ENCODE measurements at regions not wholly inside any gene's neighbourhood (a gene's known extent, or its start where the extent isn't known, plus 50 kb on each side); places are given as distances from the start of the nearest gene placed in this dataset.

DNA sequence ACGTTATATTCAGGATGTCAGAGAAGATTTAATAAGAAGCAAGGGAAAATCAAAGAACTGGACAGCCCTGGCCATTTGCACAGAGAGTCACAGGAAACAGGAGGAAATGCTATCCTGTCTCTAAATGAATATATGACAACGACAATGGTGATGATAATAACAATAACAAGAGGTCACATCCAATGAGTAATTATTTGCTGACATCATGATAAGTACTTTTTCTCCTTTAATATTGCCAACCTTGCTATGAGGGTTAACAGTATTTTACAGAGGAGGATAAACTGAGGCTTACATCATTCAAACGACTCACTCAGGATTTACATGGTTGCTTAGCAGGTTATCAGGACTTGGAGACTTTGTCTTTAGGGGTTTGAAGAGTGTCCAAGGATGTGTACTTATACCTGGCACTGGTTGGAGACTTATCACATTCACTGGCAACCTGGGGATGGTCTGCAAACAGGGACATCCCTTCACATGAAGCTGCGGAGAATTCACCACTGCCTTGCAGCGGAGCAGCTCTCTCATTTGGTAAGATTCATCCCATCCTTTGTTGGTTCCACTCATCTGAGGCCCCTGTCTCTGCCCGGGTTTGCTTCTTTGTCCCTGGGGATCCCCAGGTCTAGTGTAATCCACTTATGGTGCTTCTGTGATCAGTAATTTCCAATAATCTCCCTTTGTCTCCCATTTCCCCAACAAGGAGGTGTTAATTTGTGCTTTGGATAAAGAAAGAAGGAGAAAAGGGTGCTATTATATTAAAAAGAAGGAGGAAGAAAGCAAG is 637.8 kb downstream of the BCL11B start:
- TF ChIP-seq CREB1 (CRISPR knock-in tag; IDR thresholded peaks at IDR 0.05) (no peak), JUN (CRISPR knock-in tag; IDR thresholded peaks at IDR 0.05) (no peak)

Measured in WTC11 (cell line).